Activated CD4-positive, alpha-beta T cell treated with anti-CD3 and anti-CD28 coated beads for 36 hours (primary cell): ENCODE measurements at regions not wholly inside any gene's neighbourhood (a gene's known extent, or its start where the extent isn't known, plus 50 kb on each side); places are given as distances from the start of the nearest gene placed in this dataset.
"Not testable (repeated sequence)": the region's sequence is repeated elsewhere in the genome, so short reads cannot be mapped to it uniquely, and the experiment has no call there.

Experiments used
- ATAC-seq: fragments of 200-7000 bp; cut with Tn5 transposase; one replicate; pipeline ENCODE4 v1.10.0; 2021; ENCODE audit warnings: mild to moderate bottlenecking, moderate library complexity
- CTCF ChIA-PET: fragments of 350-600 bp; sonication (Branson Sonifier 250); formaldehyde crosslinking; loops from one replicate; lab custom pipeline; 2021; ENCODE audit warnings: antibody characterized with exemption; lab: Charles Lee
- POLR2A ChIA-PET: fragments of 350-600 bp; sonication (Branson Sonifier 250); formaldehyde crosslinking; loops from one replicate; lab custom pipeline; 2021; ENCODE audit warnings: antibody characterized with exemption, inconsistent platforms; lab: Charles Lee
- DNase-seq: peaks from one replicate; pipeline ENCODE4 v3.0.0-alpha.2; 2020
- H3K27ac Mint-ChIP-seq: one replicate; pipeline ENCODE4 v1.8.0; 2021; ENCODE audit warnings: mixed read lengths
- H3K27me3 Mint-ChIP-seq: one replicate; pipeline ENCODE4 v1.8.0; 2021; ENCODE audit warnings: mixed read lengths
- H3K36me3 Mint-ChIP-seq: one replicate; pipeline ENCODE4 v1.8.0; 2021; ENCODE audit warnings: low read depth, mixed read lengths
- H3K4me1 Mint-ChIP-seq: one replicate; pipeline ENCODE4 v1.8.0; 2021; ENCODE audit warnings: mixed read lengths
- H3K4me3 Mint-ChIP-seq: one replicate; pipeline ENCODE4 v1.8.0; 2021; ENCODE audit warnings: mild to moderate bottlenecking, moderate library complexity, mixed read lengths
- H3K9me3 Mint-ChIP-seq: one replicate; pipeline ENCODE4 v1.8.0; 2021; ENCODE audit warnings: low read depth, mixed read lengths
- intact Hi-C, 2 experiments: fragments of 100-400 bp; cut with DNase I in 1 of 2; cut with micrococcal nuclease in 1 of 2; formaldehyde crosslinking; loops; one replicate each; pipeline versions ENCODE4 v1.14.2 to v1.15.1; 2022 to 2024; cut with DNase I, micrococcal nuclease

DNA sequence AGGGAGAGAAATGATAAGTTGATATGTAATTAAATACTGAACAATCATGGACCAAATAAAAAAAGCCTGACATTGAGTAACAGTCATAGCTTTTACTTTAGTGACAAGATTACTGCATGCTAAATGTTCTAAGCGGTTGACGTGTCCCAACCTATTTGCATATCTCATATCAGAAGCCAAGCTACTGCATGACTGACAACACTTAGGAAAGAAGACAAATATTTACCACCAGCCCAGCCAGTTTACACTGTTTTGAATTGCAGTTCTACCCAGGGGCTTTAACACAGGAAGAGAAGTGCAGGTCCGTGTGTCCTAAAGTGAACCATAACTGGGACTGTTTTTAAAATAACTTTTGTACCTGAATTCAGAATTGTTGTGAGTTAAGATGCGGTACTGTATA is 219.9 kb downstream of the PRDM9 start:
- intact Hi-C loops: no loop called here
- CTCF ChIA-PET: no interaction called here
- H3K27ac Mint-ChIP-seq: no peak overlapping the region

GRCh38 chr5:23730023-23730422 is 222.6 kb downstream of the PRDM9 start:
- ChIA-PET CTCF (no interaction called here), POLR2A (no interaction called here)
- Mint-ChIP-seq H3K4me3 (no peak overlapping the region), H3K36me3 (no peaks in the 10 kb centered on the region), H3K9me3 (peaks cover 6% of the 10 kb centered on the region), H3K27me3 (no peaks in the 10 kb centered on the region), H3K27ac (no peak overlapping the region), H3K4me1 (no peaks in the 10 kb centered on the region)
- intact Hi-C loops: no loop called here
- ATAC-seq (no peak), DNase-seq (no peak)

More for the DNA sequence above, 219.9 kb downstream of the PRDM9 start:
- POLR2A ChIA-PET: no interaction called here
- Mint-ChIP-seq H3K27me3 (no peaks in the 10 kb centered on the region), H3K4me3 (no peak overlapping the region), H3K36me3 (no peaks in the 10 kb centered on the region), H3K4me1 (no peaks in the 10 kb centered on the region), H3K9me3 (peaks cover 5% of the 10 kb centered on the region)
- DNase-seq (no peak), ATAC-seq (no peak)

DNA sequence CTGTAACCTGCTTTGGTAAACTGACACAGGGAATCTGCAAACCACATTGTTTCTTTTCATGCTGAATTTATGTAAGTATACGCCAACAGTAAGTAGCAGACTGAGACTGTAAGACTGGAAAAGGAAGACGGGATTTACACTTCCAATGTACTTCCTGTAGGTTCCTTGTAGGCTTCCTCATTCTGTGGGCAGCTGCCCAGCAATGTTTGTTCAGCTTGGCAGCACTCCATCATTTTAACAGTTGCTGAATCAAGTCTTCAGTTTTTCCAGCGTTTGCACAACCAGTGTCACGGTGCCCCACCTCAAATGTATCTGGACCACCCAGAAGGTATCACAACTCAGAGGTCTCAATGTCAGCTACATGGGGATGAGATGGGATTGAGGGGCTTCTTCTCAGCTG is 232.6 kb downstream of the PRDM9 start:
- Mint-ChIP-seq H3K4me1 (no peaks in the 10 kb centered on the region), H3K27ac (no peak overlapping the region), H3K36me3 (no peaks in the 10 kb centered on the region), H3K27me3 (no peaks in the 10 kb centered on the region), H3K4me3 (no peak overlapping the region), H3K9me3 (peaks cover 5% of the 10 kb centered on the region)
- ATAC-seq (no peak), DNase-seq (no peak)
- CTCF ChIA-PET: no interaction called here
- POLR2A ChIA-PET: interaction anchor here (0.6 kb wide), 1 partner anchor 175 kb away, joined by 3 read pairs; no protein-coding TSS in a partner anchor
- intact Hi-C loops: no loop called here

DNA sequence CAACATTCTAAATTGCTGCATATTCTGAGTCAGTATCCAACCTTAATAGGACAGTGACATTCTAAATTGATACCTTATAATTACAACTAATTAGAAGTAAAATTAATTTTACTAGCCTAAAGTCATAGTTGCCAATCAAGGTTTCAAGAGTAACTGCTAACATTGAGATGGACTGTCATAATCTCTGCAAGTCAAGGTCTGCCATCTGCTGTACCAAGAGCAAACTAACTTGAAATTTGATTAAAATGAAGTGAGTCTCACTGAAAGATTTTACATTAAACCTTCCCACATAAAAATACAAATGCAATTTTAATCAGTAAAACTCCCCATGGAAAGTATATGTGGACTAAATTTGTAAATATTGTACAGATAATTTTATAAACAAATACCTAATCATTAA is 235.3 kb downstream of the PRDM9 start:
- CTCF ChIA-PET: no interaction called here
- DNase-seq: no peak
- no peak for ATAC-seq
- no peaks in the 10 kb centered on the region for H3K27me3 Mint-ChIP-seq
- H3K4me3 Mint-ChIP-seq: no peak overlapping the region
- intact Hi-C loops: no loop called here
- POLR2A ChIA-PET: no interaction called here
- no peaks in the 10 kb centered on the region for H3K36me3 Mint-ChIP-seq
- H3K9me3 Mint-ChIP-seq: peaks cover 4% of the 10 kb centered on the region
- no peaks in the 10 kb centered on the region for H3K4me1 Mint-ChIP-seq
- H3K27ac Mint-ChIP-seq: no peak overlapping the region

- intact Hi-C loops: no loop called here
- H3K27ac Mint-ChIP-seq: no peak overlapping the region
- ChIA-PET CTCF (no interaction called here), POLR2A (no interaction called here)
- H3K36me3 Mint-ChIP-seq: no peaks in the 10 kb centered on the region
- H3K4me3 Mint-ChIP-seq: no peak overlapping the region
- H3K4me1 Mint-ChIP-seq: no peaks in the 10 kb centered on the region
- H3K9me3 Mint-ChIP-seq: peaks cover 2% of the 10 kb centered on the region
- H3K27me3 Mint-ChIP-seq: no peaks in the 10 kb centered on the region
- DNase-seq: no peak
- no peak for ATAC-seq
These were observed 248.5 kb downstream of the PRDM9 start for GRCh38 chr5:23755906-23756305.

DNA sequence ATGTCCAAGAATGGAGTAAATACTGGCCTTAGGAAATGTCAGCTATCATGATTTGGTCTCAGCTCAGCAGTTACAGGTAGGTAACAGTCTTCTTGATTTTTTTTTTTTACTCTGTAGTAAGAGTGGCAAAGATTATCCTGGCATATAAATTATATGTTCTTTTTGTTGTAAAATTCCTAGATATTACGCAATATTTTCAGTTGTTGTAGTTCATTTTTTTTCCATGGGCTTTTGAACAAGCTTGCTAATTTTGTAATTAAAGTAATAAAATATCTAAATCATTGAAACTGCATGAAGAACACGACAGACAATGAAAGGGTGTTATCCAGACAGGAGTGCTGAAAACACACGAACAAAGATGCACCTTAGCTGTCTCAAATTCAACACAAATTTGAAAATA is 249.4 kb downstream of the PRDM9 start:
- no peak for DNase-seq
- Mint-ChIP-seq H3K4me1 (no peaks in the 10 kb centered on the region), H3K36me3 (no peaks in the 10 kb centered on the region), H3K4me3 (no peak overlapping the region), H3K9me3 (peaks cover 2% of the 10 kb centered on the region), H3K27me3 (no peaks in the 10 kb centered on the region), H3K27ac (no peak overlapping the region)
- POLR2A ChIA-PET: no interaction called here
- CTCF ChIA-PET: no interaction called here
- intact Hi-C loops: no loop called here
- no peak for ATAC-seq

GRCh38 chr5:23763170-23763569 is 255.8 kb downstream of the PRDM9 start:
- Mint-ChIP-seq H3K9me3 (peaks cover 3% of the 10 kb centered on the region), H3K27ac (no peak overlapping the region), H3K36me3 (no peaks in the 10 kb centered on the region), H3K27me3 (no peaks in the 10 kb centered on the region), H3K4me3 (no peak overlapping the region), H3K4me1 (no peaks in the 10 kb centered on the region)
- ChIA-PET CTCF (no interaction called here), POLR2A (no interaction called here)
- intact Hi-C loops: no loop called here
- no peak for ATAC-seq
- DNase-seq: no peak

DNA sequence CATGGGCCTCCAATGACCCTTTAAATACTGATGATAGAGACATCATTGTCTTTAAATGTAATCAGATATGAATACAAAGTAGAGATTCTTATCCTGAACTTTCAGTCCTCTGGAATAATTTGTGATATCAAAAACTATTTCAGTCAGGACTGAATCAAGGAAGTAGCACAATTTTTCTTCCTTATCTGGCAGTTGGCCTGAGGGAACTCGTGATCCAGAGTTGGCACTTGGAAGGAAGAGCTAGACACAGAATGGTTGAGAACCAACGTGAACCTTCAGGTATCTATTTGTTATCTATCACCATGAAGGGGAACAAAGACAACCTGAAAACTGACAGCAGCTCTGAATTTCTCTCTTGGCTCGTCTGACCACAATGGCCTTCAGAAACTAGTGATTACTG is 269.3 kb downstream of the PRDM9 start:
- no peaks in the 10 kb centered on the region for H3K4me1 Mint-ChIP-seq
- ATAC-seq: no peak
- POLR2A ChIA-PET: no interaction called here

DNA sequence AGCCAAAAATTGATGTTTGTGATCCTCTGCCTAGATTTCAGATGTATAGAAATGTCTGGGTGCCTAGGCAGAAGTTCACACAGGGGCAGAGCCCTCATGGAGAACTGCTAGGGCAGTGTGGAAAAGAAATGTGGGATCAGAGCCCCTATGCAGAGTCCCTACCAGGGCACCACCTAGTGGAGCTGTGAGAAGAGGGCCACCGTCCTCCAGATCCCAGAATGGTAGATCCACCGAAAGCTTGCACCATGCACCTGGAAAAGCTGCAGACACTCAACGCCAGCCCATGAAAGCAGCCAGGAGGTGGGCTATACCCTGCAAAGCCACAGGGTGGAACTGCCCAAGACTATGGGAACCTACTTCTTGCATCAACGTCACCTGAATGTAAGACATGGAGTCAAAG is 292.9 kb downstream of the PRDM9 start:
- H3K9me3 Mint-ChIP-seq, POLR2A ChIA-PET: not testable (repeated sequence)

More for the DNA sequence above, 269.3 kb downstream of the PRDM9 start:
- no peak overlapping the region for H3K27ac Mint-ChIP-seq
- no peaks in the 10 kb centered on the region for H3K27me3 Mint-ChIP-seq
- no peak overlapping the region for H3K4me3 Mint-ChIP-seq
- no peak for DNase-seq
- CTCF ChIA-PET: no interaction called here
- intact Hi-C loops: no loop called here
- H3K9me3 Mint-ChIP-seq: peaks cover 5% of the 10 kb centered on the region
- no peaks in the 10 kb centered on the region for H3K36me3 Mint-ChIP-seq

GRCh38 chr5:23820765-23821471 is 313.5 kb downstream of the PRDM9 start:
- Mint-ChIP-seq H3K27ac (no peak overlapping the region), H3K4me3 (no peak overlapping the region), H3K9me3 (peaks cover 10% of the 10 kb centered on the region), H3K27me3 (no peaks in the 10 kb centered on the region), H3K36me3 (no peaks in the 10 kb centered on the region), H3K4me1 (no peaks in the 10 kb centered on the region)
- no peak for ATAC-seq
- CTCF ChIA-PET: interaction anchor here (1.5 kb wide), 1 partner anchor 8 kb away, joined by 3 read pairs; no protein-coding TSS in a partner anchor
- POLR2A ChIA-PET: no interaction called here
- intact Hi-C loops: loop anchor here in 1 of 2 experiments (5.0 kb wide), 1 partner anchor 291 kb away; no protein-coding TSS in a partner anchor
- no peak for DNase-seq

More for the DNA sequence above, 292.9 kb downstream of the PRDM9 start:
- H3K4me3 Mint-ChIP-seq, H3K4me1 Mint-ChIP-seq, H3K36me3 Mint-ChIP-seq, H3K27ac Mint-ChIP-seq, ATAC-seq, H3K27me3 Mint-ChIP-seq, intact Hi-C loops, CTCF ChIA-PET, DNase-seq: not testable (repeated sequence)

GRCh38 chr5:23823521-23823920 is 316.1 kb downstream of the PRDM9 start:
- H3K27me3 Mint-ChIP-seq: no peaks in the 10 kb centered on the region
- no peaks in the 10 kb centered on the region for H3K36me3 Mint-ChIP-seq
- POLR2A ChIA-PET: no interaction called here
- H3K9me3 Mint-ChIP-seq: peaks cover 15% of the 10 kb centered on the region
- ATAC-seq: no peak
- no peak for DNase-seq
- H3K27ac Mint-ChIP-seq: no peak overlapping the region
- no peak overlapping the region for H3K4me3 Mint-ChIP-seq
- CTCF ChIA-PET: no interaction called here
- intact Hi-C loops: loop anchor here in 1 of 2 experiments (5.0 kb wide), 1 partner anchor 289 kb away; no protein-coding TSS in a partner anchor
- H3K4me1 Mint-ChIP-seq: no peaks in the 10 kb centered on the region

- intact Hi-C loops: no loop called here
- DNase-seq (no peak), ATAC-seq (no peak)
- H3K9me3 Mint-ChIP-seq: peaks cover 12% of the 10 kb centered on the region
- POLR2A ChIA-PET: no interaction called here
- CTCF ChIA-PET: no interaction called here
- no peaks in the 10 kb centered on the region for H3K36me3 Mint-ChIP-seq
- H3K4me3 Mint-ChIP-seq: no peak overlapping the region
- no peaks in the 10 kb centered on the region for H3K27me3 Mint-ChIP-seq
- H3K27ac Mint-ChIP-seq: no peak overlapping the region
- no peaks in the 10 kb centered on the region for H3K4me1 Mint-ChIP-seq
These were observed 317.8 kb downstream of the PRDM9 start for GRCh38 chr5:23825196-23825595.
